OCI-LY7 (cell line): ENCODE measurements at regions not wholly inside any gene's neighbourhood (a gene's known extent, or its start where the extent isn't known, plus 50 kb on each side); places are given as distances from the start of the nearest gene placed in this dataset.

Experiments used
- BruUV-seq: library from RNA; stranded (reverse); fragments of 400-500 nt; replicated peaks from 2 replicates; lab custom pipeline; 2021; lab: Mats Ljungman, UMichigan
- CTCF ChIA-PET: fragments of 300-600 bp; sonication (Branson Sonifier 250); formaldehyde crosslinking; loops from one replicate; lab custom pipeline; 2022; ENCODE audit warnings: antibody characterized with exemption; ENCODE audit not compliant: unreplicated experiment; lab: Charles Lee
- POLR2A ChIA-PET: fragments of 300-600 bp; sonication (Branson Sonifier 250); formaldehyde crosslinking; loops from one replicate; lab custom pipeline; 2022; ENCODE audit warnings: antibody characterized with exemption; lab: Charles Lee
- DNase-seq: peaks from one replicate; pipeline ENCODE4 v3.0.0-alpha.2; 2015; ENCODE audit warnings: low spot score
- H2AFZ ChIP-seq: fragments of 200-600 bp; sonication (generic), shearing (Covaris generic); 2 replicates; pipeline ENCODE4 v1.6.1; 2014; ENCODE audit warnings: mild to moderate bottlenecking, antibody characterized with exemption, low read length, moderate library complexity
- H3K27ac ChIP-seq: fragments of 200-600 bp; sonication (generic); 2 replicates; pipeline ENCODE4 v1.5.1; 2014; ENCODE audit warnings: mixed run types, low read depth, mild to moderate bottlenecking, moderate library complexity, low read length, inconsistent platforms; ENCODE audit not compliant: poor library complexity, severe bottlenecking
- H3K36me3 ChIP-seq: fragments of 200-600 bp; sonication (generic); 2 replicates; pipeline ENCODE4 v1.6.1; 2014; ENCODE audit warnings: mild to moderate bottlenecking, antibody characterized with exemption, low read length, moderate library complexity, mixed read lengths; ENCODE audit not compliant: insufficient read depth
- H3K4me1 ChIP-seq: fragments of 200-600 bp; sonication (generic); 2 replicates; pipeline ENCODE4 v1.5.1; 2014; ENCODE audit warnings: mild to moderate bottlenecking, low read length; ENCODE audit not compliant: insufficient read depth, poor library complexity, severe bottlenecking
- H3K4me2 ChIP-seq: fragments of 200-600 bp; sonication (generic); 2 replicates; pipeline ENCODE4 v1.6.1; 2014; ENCODE audit warnings: mild to moderate bottlenecking, low read length
- H3K4me3 ChIP-seq: fragments of 200-600 bp; sonication (generic); 2 replicates; pipeline ENCODE4 v1.5.1; 2014; ENCODE audit warnings: mild to moderate bottlenecking, low read depth, low read length; ENCODE audit not compliant: poor library complexity, severe bottlenecking
- H3K79me2 ChIP-seq: fragments of 200-600 bp; sonication (generic); 2 replicates; pipeline ENCODE4 v1.6.1; 2016; ENCODE audit warnings: low read depth, mild to moderate bottlenecking, low read length, moderate library complexity, mixed read lengths; ENCODE audit not compliant: insufficient read depth
- H3K9me2 ChIP-seq: fragments of 200-600 bp; sonication (generic); 2 replicates; pipeline ENCODE4 v1.6.1; 2016; ENCODE audit warnings: mild to moderate bottlenecking, low read length, mixed read lengths; ENCODE audit not compliant: insufficient read depth
- H3K9me3 ChIP-seq: fragments of 200-600 bp; sonication (generic); 2 replicates; pipeline ENCODE4 v1.6.1; 2014; ENCODE audit warnings: mild to moderate bottlenecking, mixed run types, low read length, mixed read lengths
- H4K20me1 ChIP-seq: fragments of 200-600 bp; sonication (generic); 2 replicates; pipeline ENCODE4 v1.6.1; 2014; ENCODE audit warnings: mild to moderate bottlenecking, antibody characterized with exemption, low read length, moderate library complexity, mixed read lengths; ENCODE audit not compliant: insufficient read depth
- CTCF ChIP-seq: fragments of 200-600 bp; sonication (generic); conservative IDR thresholded peaks from 2 replicates; pipeline ENCODE4 v1.5.1; 2014; ENCODE audit warnings: mild to moderate bottlenecking, antibody characterized with exemption, low read length, moderate library complexity, mixed read lengths
- EZH2phosphoT487 ChIP-seq: fragments of 200-600 bp; sonication (generic); IDR thresholded peaks from 2 replicates; pipeline ENCODE4 v1.6.1; 2018; ENCODE audit warnings: low read depth, borderline replicate concordance, mild to moderate bottlenecking, mixed run types, antibody characterized with exemption, low read length, moderate library complexity, mixed read lengths
- intact Hi-C: fragments of 100-400 bp; cut with micrococcal nuclease; formaldehyde crosslinking; loops from one replicate; pipeline ENCODE4 v1.10.0; 2022; ENCODE audit not compliant: unreplicated experiment

GRCh38 chr1:67630438-67631045, 54.5 kb upstream of the GADD45A start:
- BruUV-seq, result no TSS peak

GRCh38 chr1:67632356-67632755, 52.6 kb upstream of the GADD45A start:
- H4K20me1 ChIP-seq, result no peaks in the 10 kb centered on the region
- H3K4me2 ChIP-seq, result no peak overlapping the region
- H3K9me3 ChIP-seq, result no peaks in the 10 kb centered on the region
- H3K9me2 ChIP-seq, result no peaks in the 10 kb centered on the region
- POLR2A ChIA-PET, result interaction anchor here (0.9 kb wide), 1 partner anchor 124 kb away, joined by 3 read pairs; no protein-coding TSS in a partner anchor
- DNase-seq, result no peak
- H3K4me3 ChIP-seq, result no peak overlapping the region
- H3K36me3 ChIP-seq, result no peaks in the 10 kb centered on the region
- H3K79me2 ChIP-seq, result no peaks in the 10 kb centered on the region
- CTCF ChIA-PET, result no interaction called here
- no peak overlapping the region for H2AFZ ChIP-seq
- no peak overlapping the region for H3K27ac ChIP-seq
- intact Hi-C loops, result no loop called here
- no peaks in the 10 kb centered on the region for H3K4me1 ChIP-seq
- no peak for TF ChIP-seq CTCF
- TF ChIP-seq EZH2phosphoT487, result no peak
- BruUV-seq, result no TSS peak

More at GRCh38 chr1:67630438-67631045, 54.5 kb upstream of the GADD45A start:
- H3K4me2 ChIP-seq, result no peak overlapping the region
- ChIA-PET CTCF (no interaction called here), POLR2A (interaction anchor here (0.6 kb wide), 1 partner anchor 511 kb away, joined by 3 read pairs; no protein-coding TSS in a partner anchor)
- intact Hi-C loops, result no loop called here
- H2AFZ ChIP-seq, result no peak overlapping the region
- H3K36me3 ChIP-seq, result no peaks in the 10 kb centered on the region
- no peaks in the 10 kb centered on the region for H3K4me1 ChIP-seq
- no peaks in the 10 kb centered on the region for H3K79me2 ChIP-seq
- DNase-seq, result no peak
- H4K20me1 ChIP-seq, result no peaks in the 10 kb centered on the region
- no peaks in the 10 kb centered on the region for H3K9me2 ChIP-seq
- no peak overlapping the region for H3K4me3 ChIP-seq
- TF ChIP-seq EZH2phosphoT487, result no peak
- no peak for TF ChIP-seq CTCF
- no peaks in the 10 kb centered on the region for H3K9me3 ChIP-seq
- no peak overlapping the region for H3K27ac ChIP-seq

- DNase-seq, result no peak
- H3K4me1 ChIP-seq, result no peaks in the 10 kb centered on the region
- no peaks in the 10 kb centered on the region for H3K79me2 ChIP-seq
- CTCF ChIA-PET, result no interaction called here
- POLR2A ChIA-PET, result no interaction called here
- H2AFZ ChIP-seq, result no peak overlapping the region
- H3K4me2 ChIP-seq, result no peak overlapping the region
- H3K36me3 ChIP-seq, result no peaks in the 10 kb centered on the region
- no peak overlapping the region for H3K4me3 ChIP-seq
- no peaks in the 10 kb centered on the region for H3K9me2 ChIP-seq
- no peaks in the 10 kb centered on the region for H4K20me1 ChIP-seq
- no TSS peak for BruUV-seq
- TF ChIP-seq EZH2phosphoT487 (no peak), CTCF (no peak)
- no peak overlapping the region for H3K27ac ChIP-seq
- no peaks in the 10 kb centered on the region for H3K9me3 ChIP-seq
- intact Hi-C loops, result no loop called here
Observed at GRCh38 chr1:67632811-67633655, 52.0 kb upstream of the GADD45A start.
